GM19043 (cell line): ENCODE measurements at regions not wholly inside any gene's neighbourhood (a gene's known extent, or its start where the extent isn't known, plus 50 kb on each side); places are given as distances from the start of the nearest gene placed in this dataset.
"Not testable (repeated sequence)": the region's sequence is repeated elsewhere in the genome, so short reads cannot be mapped to it uniquely, and the experiment has no call there.

ENCODE experiments used
- ATAC-seq: cut with Tn5 transposase; IDR thresholded peaks from one replicate; pipeline ENCODE4 v1.9.1; 2021; ENCODE audit warnings: low read depth; ENCODE audit not compliant: unreplicated experiment

DNA sequence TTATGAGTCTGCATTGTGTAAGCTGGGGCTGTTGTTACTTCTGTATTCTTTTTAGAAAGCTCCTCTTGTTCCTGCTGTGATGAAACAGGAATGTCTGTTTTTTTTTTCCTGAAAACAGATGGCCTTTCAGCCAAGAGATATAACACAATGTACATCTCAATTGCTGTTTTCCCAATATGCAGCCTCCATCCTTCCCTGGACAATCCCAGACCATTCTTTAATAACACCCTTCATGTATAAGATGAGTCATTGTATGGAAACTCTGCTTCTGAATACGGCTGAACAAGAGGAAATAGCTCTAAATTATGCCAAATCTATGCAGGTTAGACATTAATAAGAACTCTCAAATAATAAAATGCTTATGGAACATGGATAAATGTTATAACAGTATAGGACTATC is 60.2 kb upstream of the LRRC4C start:
- ATAC-seq, result no peak

DNA sequence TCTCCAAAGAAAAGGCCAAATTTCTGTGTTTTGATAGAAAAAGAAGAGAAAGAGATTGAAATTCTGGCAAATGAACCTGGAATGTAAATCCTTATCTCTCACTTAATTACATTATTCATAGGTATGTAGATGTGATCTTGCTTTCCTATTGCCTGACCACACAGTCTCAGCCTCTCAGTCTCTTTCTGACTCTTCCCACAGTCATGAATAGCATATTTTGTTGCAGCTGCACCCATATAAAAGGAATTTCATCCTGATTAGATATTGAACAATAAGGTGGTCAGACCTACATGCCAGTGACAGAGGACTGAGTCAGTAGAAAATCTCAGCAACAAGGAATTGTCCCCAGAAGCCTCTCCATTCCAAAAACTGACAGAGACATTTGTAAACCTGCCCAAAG is 62.9 kb upstream of the LRRC4C start:
- no peak for ATAC-seq

DNA sequence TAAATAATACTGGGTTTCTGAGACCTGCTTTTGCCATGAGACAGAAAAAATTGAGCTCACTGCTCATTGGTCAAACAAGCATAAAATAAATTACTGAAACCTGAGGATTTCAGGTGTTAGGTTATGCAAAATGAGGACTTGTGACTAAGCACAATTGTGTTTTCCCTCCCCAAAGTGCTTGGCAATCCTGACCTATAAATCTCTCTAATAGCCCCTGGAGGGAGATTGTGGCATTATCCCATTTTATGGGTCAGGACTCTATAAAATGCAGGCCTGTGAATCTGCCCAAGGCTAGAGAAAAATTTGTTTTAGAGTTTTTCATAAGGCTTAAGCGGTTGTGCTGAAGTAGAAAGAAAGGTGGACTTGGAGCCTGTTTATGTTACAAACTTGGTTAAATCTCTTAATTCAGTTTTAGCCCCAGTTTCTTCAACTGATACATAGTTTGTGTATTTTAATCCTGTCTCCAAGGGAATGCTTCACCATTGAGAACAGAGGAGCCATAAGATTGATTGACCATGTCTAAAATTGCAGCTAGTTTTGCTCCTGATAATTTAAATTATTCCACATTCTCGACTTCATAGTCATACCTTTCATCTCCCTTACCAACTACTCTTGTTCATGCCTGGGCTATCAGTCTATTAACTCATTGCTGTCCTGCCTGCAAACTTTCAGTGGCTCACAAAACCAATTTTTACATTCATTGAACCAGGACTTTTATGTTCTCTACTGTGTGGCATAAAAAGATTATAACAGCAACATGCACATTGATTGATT is 63.6 kb upstream of the LRRC4C start:
- ATAC-seq, result no peak

DNA sequence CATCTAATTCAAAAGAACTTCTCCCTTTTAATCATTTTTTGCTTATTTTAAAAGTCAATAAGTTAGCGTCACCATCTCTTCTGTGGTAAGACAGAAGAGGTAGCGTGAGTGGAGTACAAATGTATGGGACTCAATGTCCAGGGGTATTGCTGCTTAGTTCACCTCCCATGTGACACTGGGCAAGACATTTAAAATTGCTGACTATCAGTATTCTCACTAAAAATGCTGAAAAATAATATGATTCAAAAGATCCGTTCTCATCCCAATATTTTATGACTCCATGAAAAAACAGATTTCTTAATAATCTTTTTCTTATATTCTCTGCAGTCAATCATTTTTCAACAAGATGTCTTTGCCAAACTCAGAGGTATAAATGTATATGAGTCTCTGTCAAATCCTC is 68.1 kb upstream of the LRRC4C start:
- no peak for ATAC-seq

DNA sequence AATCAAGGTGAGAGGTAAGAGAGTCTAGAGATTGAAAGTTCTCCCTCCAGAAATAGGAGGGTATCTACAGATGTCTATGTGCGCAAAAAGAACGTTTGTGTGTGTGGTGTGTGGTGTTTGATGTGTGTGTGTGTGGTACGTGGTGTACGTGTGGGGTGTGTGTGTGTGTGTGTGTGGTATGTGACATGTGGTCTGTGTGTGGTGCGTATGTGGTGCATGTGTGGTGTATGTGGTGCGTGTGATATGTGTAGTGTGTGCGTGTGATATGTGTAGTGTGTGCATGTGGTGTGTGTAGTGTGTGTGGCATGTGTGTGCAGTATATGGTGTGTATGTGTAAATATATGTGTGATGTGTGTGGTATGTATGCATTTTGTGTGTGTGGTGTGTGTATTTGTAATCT is 73.0 kb upstream of the LRRC4C start:
- no peak for ATAC-seq

DNA sequence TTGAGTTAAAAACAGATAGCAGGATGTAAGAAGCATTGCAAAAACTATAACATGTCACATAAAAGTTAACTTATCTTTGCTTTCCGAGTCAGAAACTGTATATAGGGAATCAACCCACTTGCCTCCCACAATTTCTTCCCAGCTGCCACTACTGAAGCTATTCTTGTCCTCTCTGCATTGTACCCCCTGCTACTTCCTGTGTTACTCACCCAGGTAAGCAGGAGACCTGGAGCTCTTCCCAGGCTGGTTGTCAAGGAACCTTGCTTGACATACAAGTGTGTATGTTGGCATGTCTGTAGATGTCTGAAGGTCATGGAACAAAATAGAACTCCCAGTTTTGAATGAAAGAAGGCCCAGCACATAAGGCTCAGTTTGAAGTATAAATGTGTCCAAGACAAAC is 74.3 kb upstream of the LRRC4C start:
- no peak for ATAC-seq

DNA sequence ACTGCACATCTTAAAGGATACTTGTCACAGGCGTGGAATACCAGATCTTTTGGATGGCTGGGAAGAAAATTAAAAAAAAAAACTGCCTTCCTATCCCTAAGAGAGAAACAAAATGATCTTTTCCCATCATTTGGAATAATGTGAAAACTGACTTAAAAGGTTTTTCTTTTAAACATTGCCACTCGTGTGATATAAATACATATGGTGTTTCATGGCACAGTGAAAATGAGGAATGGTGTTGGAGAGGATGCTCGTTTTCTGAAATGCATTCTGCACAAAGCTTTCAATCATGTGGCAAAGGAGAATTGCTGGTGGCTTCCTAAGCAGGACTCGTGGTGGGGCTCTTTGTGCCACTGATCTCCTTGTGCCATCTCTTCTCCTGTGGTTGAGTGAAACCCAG is 74.9 kb upstream of the LRRC4C start:
- no peak for ATAC-seq

DNA sequence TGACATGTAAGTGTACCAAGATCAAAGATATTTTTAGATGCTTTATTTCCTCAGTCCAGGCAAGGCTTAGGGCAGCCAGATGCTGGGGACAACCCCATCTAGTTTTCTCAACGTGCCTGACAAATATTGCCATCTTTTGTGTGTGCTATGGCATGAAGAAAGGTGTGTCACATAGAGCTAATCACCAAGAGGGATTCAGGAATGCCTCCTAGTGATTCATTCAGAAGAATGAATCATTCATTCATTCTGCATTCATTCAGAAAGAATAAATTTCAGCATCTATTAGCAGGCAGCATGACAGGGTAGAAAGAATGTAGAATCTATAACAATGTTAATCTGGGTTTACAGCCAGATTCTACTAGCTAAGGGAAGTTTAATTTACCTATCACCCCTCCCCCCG is 75.4 kb upstream of the LRRC4C start:
- no peak for ATAC-seq

DNA sequence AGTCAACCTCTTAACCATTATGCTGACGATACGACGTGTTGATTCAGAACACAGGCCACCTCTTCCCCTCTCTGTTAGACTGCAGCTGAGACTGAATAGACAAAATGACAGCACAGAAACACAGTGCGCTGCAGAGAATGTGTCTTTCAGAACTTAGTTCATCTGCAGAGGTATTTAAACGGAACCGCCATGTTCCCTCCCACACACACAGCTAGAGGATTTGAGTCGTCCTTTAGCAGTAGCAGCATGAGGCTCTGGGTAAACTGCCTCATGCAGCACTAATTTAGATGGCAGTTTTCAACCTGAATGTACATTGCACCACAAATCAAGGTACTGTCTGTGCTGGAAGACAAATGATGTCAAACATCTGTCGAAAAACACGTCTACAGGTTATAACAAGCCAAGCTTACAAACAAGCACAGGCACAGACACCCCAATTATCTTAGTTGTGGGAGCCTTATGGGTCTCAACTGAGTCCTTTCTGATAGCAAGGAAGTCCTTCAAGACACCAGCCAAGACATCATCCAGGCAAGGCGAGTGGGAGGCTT is 76.6 kb upstream of the LRRC4C start:
- no peak for ATAC-seq

DNA sequence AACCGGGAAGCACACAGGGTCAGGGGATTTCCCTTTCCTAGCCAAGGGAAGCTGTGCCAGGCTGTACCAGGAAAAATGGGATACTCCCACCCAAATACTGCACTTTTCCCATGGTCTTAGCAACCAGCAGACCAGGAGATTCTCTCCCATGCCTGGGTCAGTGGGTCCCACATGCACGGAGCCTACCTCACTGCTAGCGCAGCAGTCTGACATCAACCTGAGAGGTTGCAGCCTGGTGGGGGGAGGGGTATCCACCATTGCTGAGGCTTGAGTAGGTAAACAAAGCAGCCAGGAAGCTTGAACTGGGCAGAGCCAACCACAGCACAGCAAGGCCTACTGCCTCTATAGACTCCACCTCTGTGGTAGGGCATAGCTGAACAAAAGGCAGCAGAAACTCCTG is 85.5 kb upstream of the LRRC4C start:
- not testable (repeated sequence) for ATAC-seq

DNA sequence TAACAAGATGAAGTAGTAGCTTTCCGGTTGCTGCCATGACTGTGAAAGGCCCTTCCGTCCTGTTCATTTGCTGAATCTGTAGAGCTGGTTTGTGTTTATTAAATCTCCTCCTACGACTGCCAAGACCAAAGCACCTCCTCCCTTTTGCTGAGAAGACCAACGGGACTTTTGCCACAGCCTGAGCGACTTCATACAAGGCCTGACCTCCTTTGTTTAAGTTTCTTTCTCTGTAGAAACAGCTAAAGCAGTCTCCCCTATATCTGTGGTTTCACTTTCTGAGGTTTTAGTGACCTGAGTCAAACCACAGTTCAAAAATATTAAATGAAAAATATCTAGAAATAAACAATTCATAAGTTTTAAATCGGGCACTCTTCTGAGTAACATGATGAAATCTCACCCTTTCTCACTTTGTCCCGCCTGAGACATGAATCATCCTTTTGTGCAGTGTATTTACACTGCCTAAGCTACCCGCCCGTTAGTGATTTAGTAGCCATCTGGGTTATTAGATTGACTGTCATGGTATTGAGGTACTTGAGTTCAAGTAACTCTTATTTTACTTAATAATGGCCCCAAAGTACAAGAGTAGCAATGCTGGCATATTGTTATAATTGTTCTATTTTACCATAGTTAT is 119.1 kb upstream of the LRRC4C start:
- ATAC-seq, result no peak

DNA sequence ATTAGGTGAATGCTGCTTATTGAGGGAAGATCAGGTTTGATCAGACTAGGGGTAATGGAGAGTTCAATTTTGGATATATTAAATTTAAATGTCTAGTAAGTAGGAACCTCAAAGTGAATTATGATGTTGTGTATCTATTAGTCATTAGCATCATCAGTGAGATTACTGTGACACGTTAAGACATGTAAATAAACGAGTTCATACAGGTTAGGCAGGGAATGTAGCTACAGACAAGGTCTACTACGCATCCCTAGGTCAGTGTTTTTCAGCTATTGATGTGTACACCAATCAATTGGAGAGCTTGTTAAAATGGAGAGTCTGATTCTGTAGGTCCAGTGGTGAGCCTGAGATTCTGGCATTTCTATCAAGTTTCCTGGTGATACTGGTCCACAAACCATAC is 120.1 kb upstream of the LRRC4C start:
- no peak for ATAC-seq

DNA sequence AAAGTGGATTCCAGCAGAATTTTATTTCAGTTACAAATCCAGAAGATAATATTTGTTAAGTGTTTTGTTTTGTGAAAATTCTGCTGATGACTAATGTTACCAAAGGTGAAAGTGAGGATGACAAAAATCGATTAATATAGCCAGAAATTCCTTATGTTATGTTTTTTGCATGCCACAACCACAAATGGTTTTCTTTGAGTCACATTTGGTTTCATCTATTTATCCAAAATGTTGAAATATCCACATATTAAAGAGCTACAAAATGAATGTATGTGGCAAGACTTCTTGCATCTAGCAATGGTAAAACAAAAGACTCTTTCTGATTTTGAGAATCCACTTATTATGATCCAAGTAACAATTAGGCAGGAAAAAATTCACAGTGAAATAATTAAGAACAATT is 150.1 kb upstream of the LRRC4C start:
- ATAC-seq, result no peak

DNA sequence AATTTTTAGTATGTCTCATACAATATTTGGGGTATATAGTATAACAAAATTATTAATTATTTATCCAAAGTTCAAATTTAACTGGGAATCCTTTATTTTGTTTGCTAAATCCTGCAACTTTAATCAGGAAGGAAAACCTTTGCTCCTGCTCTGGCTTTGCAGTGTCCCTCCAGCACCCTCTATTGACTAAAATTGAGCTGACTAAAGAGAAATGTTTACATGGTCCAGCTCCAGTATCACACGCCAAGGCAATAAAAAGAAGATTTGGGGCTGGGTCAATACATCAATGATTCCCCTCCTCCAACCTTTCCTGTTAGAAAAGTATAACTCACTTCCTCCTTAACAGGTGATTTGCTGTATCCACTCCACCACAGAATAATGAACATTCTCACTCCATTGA is 153.0 kb upstream of the LRRC4C start:
- ATAC-seq, result no peak

DNA sequence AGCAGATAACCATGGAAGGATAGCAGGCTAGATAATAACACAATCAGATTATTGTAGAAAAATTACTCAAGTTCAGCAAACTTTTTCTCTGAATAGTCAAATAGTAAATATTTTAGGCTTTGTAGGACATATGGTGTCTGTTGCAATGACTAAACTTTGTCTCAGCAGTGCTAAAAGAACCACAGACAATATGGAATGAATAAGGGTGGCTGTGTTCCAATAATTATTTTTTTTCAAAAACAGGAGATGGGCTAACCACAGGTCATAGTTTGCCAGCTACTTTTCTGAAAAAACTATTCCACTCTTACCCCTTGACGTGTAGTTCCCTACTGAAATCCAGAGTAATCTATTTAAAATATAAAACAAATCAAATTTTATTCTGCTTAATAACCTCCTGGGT is 153.9 kb upstream of the LRRC4C start:
- no peak for ATAC-seq

DNA sequence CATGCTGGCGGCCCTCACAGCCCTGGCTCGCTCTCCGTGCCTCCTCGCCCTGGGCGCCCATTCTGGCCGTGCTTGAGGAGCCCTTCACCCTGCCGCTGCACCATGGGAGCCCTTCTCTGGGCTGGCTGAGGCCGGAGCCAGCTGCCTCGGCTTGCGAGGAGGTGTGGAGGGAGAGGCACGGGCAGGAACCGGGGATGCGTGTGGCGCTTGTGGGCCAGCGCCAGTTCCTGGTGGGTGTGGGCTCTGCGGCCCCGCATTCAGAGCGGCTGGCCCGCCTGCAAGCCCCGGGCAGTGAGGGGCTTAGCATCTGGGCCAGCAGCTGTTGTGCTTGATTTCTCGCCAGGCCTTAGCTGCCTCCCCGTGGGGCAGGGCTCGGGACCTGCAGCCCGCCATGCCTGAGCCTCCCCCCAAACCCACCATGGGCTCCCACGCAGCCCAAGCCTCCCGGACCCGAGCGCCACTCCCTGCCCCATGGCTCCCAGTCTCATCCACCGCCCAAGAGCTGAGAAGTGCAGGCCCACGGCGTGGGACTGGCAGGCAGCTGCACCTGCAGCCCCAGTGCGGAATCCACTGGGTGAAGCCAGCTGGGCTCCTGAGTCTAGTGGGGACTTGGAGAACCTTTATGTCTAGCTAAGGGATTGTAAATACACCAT is 163.4 kb upstream of the LRRC4C start:
- ATAC-seq, result no peak

DNA sequence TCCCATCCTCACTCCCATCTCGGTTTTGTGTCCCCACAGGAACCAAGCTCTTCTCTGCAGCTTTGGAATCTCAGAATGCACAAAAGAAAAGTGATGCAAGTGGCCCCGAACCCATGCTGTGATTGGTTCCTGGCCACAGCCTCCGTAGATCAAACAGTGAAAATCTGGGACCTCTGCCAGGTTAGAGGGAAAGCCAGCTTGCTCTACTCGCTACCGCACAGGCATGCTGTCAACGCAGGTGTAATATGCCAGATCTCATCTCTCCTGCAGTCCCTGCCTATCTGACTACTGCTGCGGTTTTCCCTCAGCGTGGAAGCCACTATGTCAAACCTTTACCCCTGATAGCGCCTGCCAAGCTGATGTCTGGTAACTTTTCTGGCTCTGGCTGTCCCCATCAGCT is 200.5 kb upstream of the LRRC4C start:
- no peak for ATAC-seq

DNA sequence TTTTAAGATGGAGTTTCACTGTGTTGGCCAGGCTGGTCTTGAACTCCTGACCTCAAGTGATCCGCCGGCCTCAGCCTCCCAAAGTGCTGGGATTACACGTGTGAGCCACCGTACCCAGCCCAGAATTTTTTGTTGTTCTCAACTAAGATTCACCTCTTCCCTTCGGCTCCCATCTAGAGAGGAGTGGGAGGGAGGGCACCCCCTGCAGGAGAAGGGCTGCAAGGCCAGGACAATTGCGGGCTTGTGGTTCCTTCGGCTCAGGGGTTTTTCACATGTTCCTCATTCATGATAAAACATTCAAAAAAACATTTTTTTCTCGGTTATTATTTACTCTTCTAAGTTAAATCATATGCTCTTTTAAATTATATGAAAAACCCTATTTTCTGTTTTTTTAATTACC is 201.1 kb upstream of the LRRC4C start:
- no peak for ATAC-seq

DNA sequence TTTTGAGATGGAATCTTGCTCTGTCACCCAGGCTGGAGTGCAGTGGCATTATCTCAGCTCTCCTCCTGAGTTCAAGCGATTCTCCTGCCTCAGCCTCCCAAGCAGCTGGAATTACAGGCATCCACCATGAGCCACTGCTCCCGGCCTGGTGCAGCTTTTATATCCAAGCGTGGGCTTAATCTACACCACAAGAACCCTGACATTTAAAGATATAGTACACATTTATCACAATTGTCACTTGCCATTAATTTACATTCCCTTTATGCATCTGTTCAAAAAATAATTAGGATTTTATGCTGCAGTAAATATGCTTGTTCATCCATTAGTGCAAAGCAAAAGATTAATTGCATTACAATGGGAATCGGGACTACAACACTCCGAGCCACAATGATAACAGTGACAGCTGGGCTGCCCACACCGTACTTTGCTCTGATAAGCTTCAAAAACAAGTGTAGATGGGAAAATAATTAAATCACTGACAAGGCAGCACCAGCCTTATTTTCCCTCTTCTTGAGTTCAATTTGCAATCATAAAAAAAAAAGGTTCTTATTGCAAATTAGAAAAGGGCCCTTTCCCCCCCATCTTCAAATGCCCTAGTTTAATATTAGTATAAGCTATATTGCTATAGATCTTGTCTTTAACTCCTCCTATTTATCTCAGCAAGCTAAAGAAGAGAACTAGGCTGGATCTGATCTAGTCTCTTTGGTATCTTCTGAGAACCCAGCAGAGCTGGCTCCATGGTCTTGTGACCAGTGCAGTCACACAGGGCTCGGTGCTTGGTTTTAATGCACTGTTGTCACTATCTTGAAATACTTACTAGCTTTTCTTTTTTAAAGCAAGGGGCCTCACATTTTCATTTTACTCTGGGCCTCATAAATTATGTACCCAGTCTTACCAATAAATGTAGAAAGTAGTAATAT is 206.2 kb upstream of the LRRC4C start:
- no peak for ATAC-seq

DNA sequence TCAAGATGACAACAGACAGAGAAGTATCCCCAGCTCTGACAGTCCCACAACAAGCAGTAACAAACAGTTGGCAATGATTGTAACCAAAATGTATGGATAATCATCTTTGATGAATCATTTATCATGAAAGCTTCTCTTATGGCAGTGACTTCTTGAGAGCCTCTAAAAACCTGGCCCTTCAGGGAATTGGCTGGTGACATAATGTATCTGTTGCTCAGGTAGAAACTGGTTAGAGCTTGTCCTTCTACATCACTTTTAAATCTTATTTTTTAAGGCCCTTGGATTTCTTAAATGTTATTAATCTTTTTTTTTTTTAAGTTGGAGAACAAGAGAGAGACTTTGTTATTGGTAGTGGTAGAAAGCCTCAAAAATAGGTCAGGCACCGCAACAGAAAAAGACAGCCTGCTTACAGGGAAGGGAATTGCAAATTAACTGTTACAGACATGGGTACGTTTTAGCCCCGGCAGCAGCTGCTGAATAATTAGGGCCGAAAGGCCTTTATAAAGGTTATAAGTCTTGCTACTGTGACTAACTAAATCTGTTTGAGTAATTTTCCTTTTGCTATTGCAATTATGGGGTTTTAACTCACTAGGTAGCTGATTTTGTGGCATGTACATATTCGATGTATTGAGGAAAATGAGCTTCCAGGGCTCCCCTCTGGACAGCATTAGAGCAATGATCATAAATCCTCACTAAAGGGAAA is 207.7 kb upstream of the LRRC4C start:
- ATAC-seq, result no peak
